GM23248 (cell line): ENCODE measurements at regions not wholly inside any gene's neighbourhood (a gene's known extent, or its start where the extent isn't known, plus 50 kb on each side); places are given as distances from the start of the nearest gene placed in this dataset.

Experiments
- DNase-seq: peaks from one replicate; pipeline ENCODE4 v3.0.0-alpha.2; 2015
- H2AFZ ChIP-seq: fragments of 200-600 bp; sonication (generic); 2 replicates; pipeline ENCODE4 v1.6.1; 2016; ENCODE audit warnings: antibody characterized with exemption
- H3F3A ChIP-seq: fragments of 200-600 bp; sonication (generic); 2 replicates; pipeline ENCODE4 v1.6.1; 2016; ENCODE audit warnings: mild to moderate bottlenecking, antibody characterized with exemption, mixed run types; ENCODE audit not compliant: insufficient read depth
- H3K27ac ChIP-seq: fragments of 200-600 bp; sonication (generic); 2 replicates; pipeline ENCODE4 v1.5.1; 2016; ENCODE audit warnings: mild to moderate bottlenecking
- H3K27me3 ChIP-seq: fragments of 200-600 bp; sonication (generic); replicated peaks from 2 replicates; pipeline ENCODE4 v1.6.1; 2016; ENCODE audit warnings: mild to moderate bottlenecking; ENCODE audit not compliant: insufficient read depth
- H3K36me3 ChIP-seq: fragments of 200-600 bp; sonication (generic); 2 replicates; pipeline ENCODE4 v1.6.1; 2016; ENCODE audit warnings: low read depth, mild to moderate bottlenecking
- H3K4me1 ChIP-seq: fragments of 200-600 bp; sonication (generic); 2 replicates; pipeline ENCODE4 v1.6.1; 2016; ENCODE audit warnings: mild to moderate bottlenecking; ENCODE audit not compliant: insufficient read depth
- H3K4me2 ChIP-seq: fragments of 200-600 bp; sonication (generic); one replicate; pipeline ENCODE4 v1.6.1; 2016; ENCODE audit warnings: mild to moderate bottlenecking; ENCODE audit not compliant: unreplicated experiment
- H3K4me3 ChIP-seq: fragments of 200-600 bp; sonication (generic); 2 replicates; pipeline ENCODE4 v1.5.1; 2016; ENCODE audit warnings: mild to moderate bottlenecking
- H3K79me2 ChIP-seq: fragments of 200-600 bp; sonication (generic); 2 replicates; pipeline ENCODE4 v1.6.1; 2016; ENCODE audit warnings: mild to moderate bottlenecking; ENCODE audit not compliant: insufficient read depth
- H3K9ac ChIP-seq: fragments of 200-600 bp; sonication (generic); 2 replicates; pipeline ENCODE4 v1.6.1; 2016; ENCODE audit warnings: mild to moderate bottlenecking
- H3K9me2 ChIP-seq: fragments of 200-600 bp; sonication (generic); 2 replicates; pipeline ENCODE4 v1.6.1; 2016; ENCODE audit warnings: mixed run types, mild to moderate bottlenecking, moderate library complexity; ENCODE audit not compliant: insufficient read depth
- H3K9me3 ChIP-seq: fragments of 200-600 bp; sonication (generic); one replicate; pipeline ENCODE4 v1.6.1; 2017; ENCODE audit warnings: low read depth
- H4K20me1 ChIP-seq: fragments of 200-600 bp; sonication (generic); 2 replicates; pipeline ENCODE4 v1.6.0; 2016; ENCODE audit not compliant: insufficient read depth
- EZH2 ChIP-seq: fragments of 200-600 bp; sonication (generic); IDR thresholded peaks from 2 replicates; pipeline ENCODE4 v1.6.1; 2018; ENCODE audit warnings: antibody characterized with exemption, mild to moderate bottlenecking; ENCODE audit not compliant: insufficient read depth, poor library complexity, severe bottlenecking
- EZH2phosphoT487 ChIP-seq: fragments of 200-600 bp; sonication (generic); IDR thresholded peaks from 2 replicates; pipeline ENCODE4 v1.6.1; 2018; ENCODE audit warnings: antibody characterized with exemption, moderate library complexity, mild to moderate bottlenecking, low read depth; ENCODE audit not compliant: insufficient read depth
- WGBS, 2 experiments: methylation state at CpG; one replicate each; pipeline ENCODE4 v1.1.6; 2015 to 2017; ENCODE audit warnings: low lambda C conversion rate in 2 of 2, low coverage in 1 of 2; ENCODE audit errors: missing lambda C conversion rate in 2 of 2; 5-methylcytosine and 5-hydroxymethylcytosine counted together
- in situ Hi-C: fragments of 300-500 bp; cut with MboI; formaldehyde crosslinking; loops from 2 replicates; pipeline ENCODE4 v1.15.0; 2020

DNA sequence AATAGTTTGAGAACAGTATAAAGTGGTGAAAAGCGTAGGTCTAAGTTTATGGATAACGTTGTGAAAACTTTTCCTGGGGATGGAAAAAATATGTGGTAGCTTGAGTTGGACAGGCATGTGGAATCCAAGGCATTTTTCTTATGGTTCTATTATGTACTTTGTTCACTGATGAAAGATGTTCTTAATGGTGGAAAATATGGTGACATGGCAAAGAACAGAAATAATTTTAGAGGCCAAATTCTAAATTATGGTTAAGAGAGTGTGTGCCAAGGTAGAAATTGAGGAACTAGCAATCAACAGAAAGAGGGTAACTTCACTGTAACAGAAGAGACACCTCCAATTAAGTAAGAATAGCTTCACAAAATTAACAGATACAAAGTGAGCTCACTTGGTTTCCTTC is 427.8 kb downstream of the SLC6A15 start:
- WGBS, 2 experiments = 51 to 57% methylated on average over 2 of the region's 2 CpGs
- Histone ChIP-seq H3K4me3 (no peak overlapping the region), H3K9ac (no peak overlapping the region), H3K9me3 (no peaks in the 10 kb centered on the region), H3K9me2 (no peaks in the 10 kb centered on the region), H2AFZ (peak overlapping the region; percentile 32; the same call in 1 of the 2 replicates), H3K27ac (no peak overlapping the region), H3K27me3 (no peaks in the 10 kb centered on the region), H4K20me1 (no peaks in the 10 kb centered on the region), H3K36me3 (no peaks in the 10 kb centered on the region), H3F3A (no peaks in the 10 kb centered on the region), H3K4me1 (no peaks in the 10 kb centered on the region), H3K79me2 (no peaks in the 10 kb centered on the region), H3K4me2 (no peak overlapping the region)
- in situ Hi-C loops = loop anchor here (25.0 kb wide), 1 partner anchor 1797 kb away; the partner anchor contains the start of gene TMTC2
- no peak for DNase-seq
- TF ChIP-seq EZH2 (no peak), EZH2phosphoT487 (no peak)

DNA sequence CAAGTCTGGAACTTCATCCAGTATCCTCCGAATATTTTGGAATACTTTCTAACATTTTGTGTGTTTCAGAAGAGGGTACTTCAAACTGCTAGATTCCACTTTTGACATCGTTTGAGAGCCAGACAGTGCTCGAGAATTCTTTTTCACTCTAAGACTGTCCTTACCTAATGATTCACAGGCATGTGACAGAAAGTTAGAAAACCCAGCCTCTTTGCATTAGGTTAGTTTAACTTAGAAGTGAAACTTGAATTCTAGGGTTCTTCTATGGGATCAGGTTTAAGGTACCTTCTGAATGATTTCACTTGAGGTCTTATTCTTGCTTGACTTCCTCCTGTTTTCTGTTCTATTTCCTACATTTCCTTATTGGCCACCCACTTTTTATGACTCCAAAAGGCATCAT is 431.8 kb downstream of the SLC6A15 start:
- Histone ChIP-seq H3K4me1 (no peaks in the 10 kb centered on the region), H3K4me2 (no peak overlapping the region), H2AFZ (no peak overlapping the region), H3K27me3 (no peaks in the 10 kb centered on the region), H3K9ac (no peak overlapping the region), H4K20me1 (no peaks in the 10 kb centered on the region), H3K4me3 (no peak overlapping the region), H3K9me2 (no peaks in the 10 kb centered on the region), H3K36me3 (no peaks in the 10 kb centered on the region), H3K79me2 (no peaks in the 10 kb centered on the region), H3K27ac (no peak overlapping the region), H3F3A (no peaks in the 10 kb centered on the region), H3K9me3 (no peaks in the 10 kb centered on the region)
- DNase-seq = no peak
- no peak for TF ChIP-seq EZH2
- no peak for TF ChIP-seq EZH2phosphoT487
- in situ Hi-C loops = loop anchor here (25.0 kb wide), 1 partner anchor 1794 kb away; the partner anchor contains the start of gene TMTC2
- 79 to 87% methylated on average over 3 of the region's 3 CpGs for WGBS, 2 experiments

DNA sequence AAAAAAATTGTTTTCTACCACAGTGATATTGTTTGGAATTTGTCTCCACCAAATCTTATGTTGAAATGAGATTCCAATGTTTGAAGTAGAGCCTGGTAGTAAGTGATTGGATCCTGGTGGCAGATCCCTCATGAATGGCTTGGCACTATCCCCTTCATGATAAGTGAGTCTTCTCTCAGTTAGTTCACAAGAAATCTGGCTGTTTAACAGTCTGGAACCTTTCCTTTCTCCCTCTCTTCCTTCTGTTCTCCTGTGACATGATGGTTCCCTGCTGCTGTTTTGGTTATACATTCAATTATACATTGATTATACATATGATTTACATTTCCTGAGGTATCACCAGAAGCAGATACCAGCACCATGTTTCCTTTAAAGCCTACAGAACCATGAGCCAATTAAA is 442.2 kb downstream of the SLC6A15 start:
- H3K27me3 ChIP-seq = no peaks in the 10 kb centered on the region
- no peak overlapping the region for H3K9ac ChIP-seq
- no peaks in the 10 kb centered on the region for H4K20me1 ChIP-seq
- H3K9me3 ChIP-seq = no peaks in the 10 kb centered on the region
- no peak for DNase-seq
- H3K36me3 ChIP-seq = no peaks in the 10 kb centered on the region
- H3K4me2 ChIP-seq = no peak overlapping the region
- H3K27ac ChIP-seq = no peak overlapping the region
- no peaks in the 10 kb centered on the region for H3K79me2 ChIP-seq
- no peak overlapping the region for H2AFZ ChIP-seq
- no peaks in the 10 kb centered on the region for H3K9me2 ChIP-seq
- H3K4me1 ChIP-seq = no peaks in the 10 kb centered on the region
- no peaks in the 10 kb centered on the region for H3F3A ChIP-seq
- H3K4me3 ChIP-seq = no peak overlapping the region
- in situ Hi-C loops = no loop called here
- TF ChIP-seq EZH2 = no peak

DNA sequence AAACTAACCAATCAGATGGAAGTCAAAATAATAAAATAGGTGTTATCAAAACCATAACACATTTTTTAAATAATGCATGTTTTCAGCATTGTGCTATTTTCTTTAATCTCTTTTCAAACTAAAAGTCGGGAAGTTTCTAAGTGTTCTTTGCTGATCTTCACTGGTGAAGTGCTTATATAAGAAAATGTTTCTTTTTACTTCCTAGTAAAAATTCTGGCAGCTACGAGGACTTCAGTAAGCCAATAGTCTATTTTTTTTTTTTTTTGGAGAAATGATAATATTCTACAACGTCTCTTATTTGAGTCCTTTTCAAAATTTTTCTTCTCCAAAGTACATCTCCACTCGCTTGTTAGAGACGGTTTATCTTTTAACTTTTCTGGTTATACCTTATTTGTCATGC is 448.0 kb downstream of the SLC6A15 start:
- no peak overlapping the region for H3K4me3 ChIP-seq
- no peak overlapping the region for H3K9ac ChIP-seq
- H3K27ac ChIP-seq = no peak overlapping the region
- 32 to 33% methylated on average over 5 of the region's 5 CpGs for WGBS, 2 experiments
- TF ChIP-seq EZH2phosphoT487 (no peak), EZH2 (no peak)
- no peak overlapping the region for H3K4me2 ChIP-seq
- 0 out of 2 replicates have a peak, but pooled peaks cover 8% of the 10 kb centered on the region for H3F3A ChIP-seq
- no peak for DNase-seq
- no peaks in the 10 kb centered on the region for H3K36me3 ChIP-seq
- in situ Hi-C loops = no loop called here
- H3K9me2 ChIP-seq = no peaks in the 10 kb centered on the region
- H3K79me2 ChIP-seq = no peaks in the 10 kb centered on the region
- H3K9me3 ChIP-seq = no peaks in the 10 kb centered on the region
- H2AFZ ChIP-seq = no peak overlapping the region
- H4K20me1 ChIP-seq = no peaks in the 10 kb centered on the region
- peaks cover 13% of the 10 kb centered on the region for H3K4me1 ChIP-seq
- no peaks in the 10 kb centered on the region for H3K27me3 ChIP-seq

DNA sequence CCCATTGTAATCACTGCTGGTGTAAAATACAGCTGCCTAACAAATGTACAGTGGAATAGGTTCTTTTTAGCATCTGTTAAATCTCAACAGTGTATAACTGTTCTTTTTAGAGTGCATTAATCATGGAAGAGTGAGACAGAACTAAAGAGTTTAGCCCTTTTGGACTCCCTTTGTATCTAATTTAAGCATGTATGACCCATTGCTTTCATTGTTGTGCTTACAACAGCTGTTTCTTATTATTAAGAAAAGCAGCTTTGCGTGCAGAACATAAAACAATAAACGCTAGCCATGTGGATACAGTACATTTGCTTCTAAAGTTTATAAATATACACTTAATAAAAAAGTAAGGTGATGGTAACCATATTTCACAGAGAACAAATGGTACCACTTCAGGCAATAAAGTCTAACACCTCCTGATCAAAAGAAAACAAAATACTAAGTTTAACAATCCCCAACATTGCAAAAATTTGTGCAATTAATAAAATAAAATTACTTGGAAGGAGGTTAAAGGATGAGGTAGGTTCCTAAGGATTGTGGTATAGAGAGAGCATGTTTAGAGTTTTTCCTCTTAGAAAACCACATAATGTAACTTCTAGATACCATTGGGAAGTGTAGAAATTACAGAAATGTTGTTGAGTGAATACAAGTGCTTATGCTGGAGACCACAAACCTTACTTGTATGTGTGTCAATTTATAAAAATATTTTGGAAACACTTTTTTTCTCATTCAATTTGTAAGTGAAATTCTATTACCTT is 448.7 kb downstream of the SLC6A15 start:
- TF ChIP-seq EZH2 = no peak
- TF ChIP-seq EZH2phosphoT487 = no peak
- H3K4me1 ChIP-seq = peaks cover 13% of the 10 kb centered on the region
- no peaks in the 10 kb centered on the region for H3K9me2 ChIP-seq
- H2AFZ ChIP-seq = peak overlapping the region; percentile 19; the same call in 1 of the 2 replicates
- no peaks in the 10 kb centered on the region for H3K9me3 ChIP-seq
- no peak overlapping the region for H3K27ac ChIP-seq
- no peak overlapping the region for H3K4me2 ChIP-seq
- H4K20me1 ChIP-seq = no peaks in the 10 kb centered on the region
- no peaks in the 10 kb centered on the region for H3K27me3 ChIP-seq
- in situ Hi-C loops = no loop called here
- H3K36me3 ChIP-seq = no peaks in the 10 kb centered on the region
- 0 to 2% methylated on average over 2 of the region's 2 CpGs for WGBS, 2 experiments
- no peak overlapping the region for H3K9ac ChIP-seq
- H3F3A ChIP-seq = 0 out of 2 replicates have a peak, but pooled peaks cover 8% of the 10 kb centered on the region
- H3K79me2 ChIP-seq = no peaks in the 10 kb centered on the region
- H3K4me3 ChIP-seq = no peak overlapping the region
- DNase-seq = peak; percentile 75
